ENCODE measurements at regions not wholly inside any gene's neighbourhood (a gene's known extent, or its start where the extent isn't known, plus 50 kb on each side); places are given as distances from the start of the nearest gene placed in this dataset.
"Not testable (repeated sequence)": the region's sequence is repeated elsewhere in the genome, so short reads cannot be mapped to it uniquely, and the experiment has no call there.

- H3K4me3 Mint-ChIP-seq; H3K27me3 Mint-ChIP-seq; ATAC-seq (replicated peaks); H3K36me3 Mint-ChIP-seq; DNase-seq; H3K4me1 Mint-ChIP-seq; H3K27ac Mint-ChIP-seq: not testable (repeated sequence)
- H3K9me3 Mint-ChIP-seq = peaks cover 3 to 17% of the 10 kb centered on the region in 2 donors
Measured at GRCh38 chr4:49288796-49289195, 302.7 kb downstream of the CWH43 start.

- H3K36me3 Mint-ChIP-seq; H3K4me1 Mint-ChIP-seq; ATAC-seq (replicated peaks); H3K27me3 Mint-ChIP-seq; DNase-seq; H3K4me3 Mint-ChIP-seq; H3K27ac Mint-ChIP-seq: not testable (repeated sequence)
- H3K9me3 Mint-ChIP-seq = peaks cover 12 to 21% of the 10 kb centered on the region in 2 donors
Measured at GRCh38 chr4:49314815-49315214, 328.7 kb downstream of the CWH43 start.

GRCh38 chr4:49320725-49321410, 334.8 kb downstream of the CWH43 start:
- H3K4me3 Mint-ChIP-seq; ATAC-seq (replicated peaks); H3K4me1 Mint-ChIP-seq; DNase-seq; H3K27ac Mint-ChIP-seq; H3K36me3 Mint-ChIP-seq; H3K27me3 Mint-ChIP-seq: not testable (repeated sequence)
- peaks cover 15 to 27% of the 10 kb centered on the region in 2 donors for H3K9me3 Mint-ChIP-seq

GRCh38 chr4:49321511-49322300, 335.6 kb downstream of the CWH43 start:
- not testable (repeated sequence) for DNase-seq; ATAC-seq (replicated peaks); H3K4me1 Mint-ChIP-seq; H3K27me3 Mint-ChIP-seq; H3K27ac Mint-ChIP-seq; H3K36me3 Mint-ChIP-seq; H3K4me3 Mint-ChIP-seq
- H3K9me3 Mint-ChIP-seq = peaks cover 15 to 21% of the 10 kb centered on the region in 2 donors

GRCh38 chr4:49322610-49323572, 336.8 kb downstream of the CWH43 start:
- not testable (repeated sequence) for H3K27me3 Mint-ChIP-seq; H3K4me3 Mint-ChIP-seq; H3K36me3 Mint-ChIP-seq; DNase-seq; ATAC-seq (replicated peaks); H3K27ac Mint-ChIP-seq; H3K4me1 Mint-ChIP-seq
- peaks cover 15 to 20% of the 10 kb centered on the region in 2 donors for H3K9me3 Mint-ChIP-seq

- peaks cover 15 to 20% of the 10 kb centered on the region in 2 donors for H3K9me3 Mint-ChIP-seq
- DNase-seq; H3K27ac Mint-ChIP-seq; H3K36me3 Mint-ChIP-seq; H3K4me3 Mint-ChIP-seq; ATAC-seq (replicated peaks); H3K4me1 Mint-ChIP-seq; H3K27me3 Mint-ChIP-seq: not testable (repeated sequence)
Measured at GRCh38 chr4:49323573-49323940, 337.5 kb downstream of the CWH43 start.

Data from stimulated activated naive B cell treated with anti-CD40 and anti-IgM and Interleukin-4, amounts not matched to agents 10 μg/mL and 1 μg/mL and 100 μg/mL, for 72 hours (primary cell).